Neuronal stem cell (in vitro differentiated cells): ENCODE measurements at regions not wholly inside any gene's neighbourhood (a gene's known extent, or its start where the extent isn't known, plus 50 kb on each side); places are given as distances from the start of the nearest gene placed in this dataset.

Experiments used
- DNase-seq: peaks from one replicate; pipeline ENCODE4 v3.0.0-alpha.2; 2013; ENCODE audit warnings: low spot score
- H2AFZ ChIP-seq: one replicate; pipeline ENCODE4 v1.6.1; 2013; ENCODE audit warnings: mild to moderate bottlenecking, low read length, inconsistent platforms
- H2AK5ac ChIP-seq: 2 replicates; pipeline ENCODE4 v1.6.1; 2013; ENCODE audit warnings: low read depth, mild to moderate bottlenecking, inconsistent platforms, low read length, moderate library complexity, mixed read lengths
- H2BK120ac ChIP-seq: 2 replicates; pipeline ENCODE4 v1.6.1; 2013; ENCODE audit warnings: low read depth, mild to moderate bottlenecking, inconsistent platforms, low read length, moderate library complexity, mixed read lengths
- H2BK12ac ChIP-seq: one replicate; pipeline ENCODE4 v1.6.1; 2013; ENCODE audit warnings: low read length, inconsistent platforms
- H2BK15ac ChIP-seq: 2 replicates; pipeline ENCODE4 v1.6.1; 2013; ENCODE audit warnings: mild to moderate bottlenecking, low read length, inconsistent platforms, mixed read lengths
- H2BK5ac ChIP-seq: one replicate; pipeline ENCODE4 v1.6.1; 2013; ENCODE audit warnings: inconsistent platforms, mild to moderate bottlenecking, low read length, moderate library complexity
- H3K14ac ChIP-seq: one replicate; pipeline ENCODE4 v1.6.1; 2013; ENCODE audit warnings: low read length, inconsistent platforms
- H3K18ac ChIP-seq: 2 replicates; pipeline ENCODE4 v1.6.1; 2013; ENCODE audit warnings: low read length, inconsistent platforms
- H3K23ac ChIP-seq: 2 replicates; pipeline ENCODE4 v1.6.1; 2013; ENCODE audit warnings: low read depth, mild to moderate bottlenecking, mixed read lengths, low read length, inconsistent platforms; ENCODE audit not compliant: poor library complexity
- H3K27ac ChIP-seq: replicated peaks from 3 replicates; pipeline ENCODE4 v1.5.1; 2013; ENCODE audit warnings: low read length, inconsistent platforms
- H3K27me3 ChIP-seq, 3 experiments: 2 replicates each; pipeline ENCODE4 v1.6.1; 2013; ENCODE audit warnings: low read length in 3 of 3, mild to moderate bottlenecking in 2 of 3, inconsistent platforms in 1 of 3, low read depth in 1 of 3, mixed read lengths in 1 of 3, moderate library complexity in 1 of 3; ENCODE audit not compliant: control insufficient read depth in 3 of 3, insufficient read depth in 3 of 3
- H3K36me3 ChIP-seq, 2 donors: replicated peaks in 1 of 2; 2 replicates each; pipeline ENCODE4 v1.6.1; 2013; ENCODE audit warnings: low read length in 2 of 2; ENCODE audit not compliant: control insufficient read depth in 2 of 2, insufficient read depth in 2 of 2
- H3K4ac ChIP-seq: 2 replicates; pipeline ENCODE4 v1.6.1; 2013; ENCODE audit warnings: inconsistent platforms, mild to moderate bottlenecking, low read length, moderate library complexity
- H3K4me1 ChIP-seq, 2 donors: 1 replicate in 1 of 2; 2 replicates in 1 of 2; pipeline ENCODE4 v1.6.1; 2013; ENCODE audit warnings: low read length in 2 of 2, low read depth in 1 of 2; ENCODE audit not compliant: control insufficient read depth in 2 of 2, insufficient read depth in 1 of 2
- H3K4me2 ChIP-seq: one replicate; pipeline ENCODE4 v1.6.1; 2013; ENCODE audit warnings: mild to moderate bottlenecking, low read length, inconsistent platforms; ENCODE audit not compliant: insufficient read depth, poor library complexity, severe bottlenecking
- H3K4me3 ChIP-seq, 2 donors: 2 replicates each; pipeline ENCODE4 v1.5.1; 2013; ENCODE audit warnings: low read length in 2 of 2, mild to moderate bottlenecking in 2 of 2, inconsistent platforms in 1 of 2, moderate library complexity in 1 of 2
- H3K79me1 ChIP-seq: one replicate; pipeline ENCODE4 v1.6.1; 2013; ENCODE audit warnings: low read depth, mild to moderate bottlenecking, inconsistent platforms, low read length, moderate library complexity
- H3K9ac ChIP-seq: one replicate; pipeline ENCODE4 v1.6.1; 2013; ENCODE audit warnings: mild to moderate bottlenecking, low read depth, low read length, inconsistent platforms; ENCODE audit not compliant: poor library complexity
- H3K9me3 ChIP-seq, 2 donors: replicated peaks in 1 of 2; 2 replicates each; pipeline versions ENCODE3 to v1.6.1; 2013; ENCODE audit warnings: low read length in 2 of 2, mild to moderate bottlenecking in 2 of 2, inconsistent platforms in 1 of 2, low read depth in 1 of 2, mixed read lengths in 1 of 2, moderate library complexity in 1 of 2; ENCODE audit not compliant: control insufficient read depth in 2 of 2, insufficient read depth in 1 of 2
- H4K8ac ChIP-seq: one replicate; pipeline ENCODE4 v1.6.1; 2013; ENCODE audit warnings: low read depth, mild to moderate bottlenecking, inconsistent platforms, low read length, moderate library complexity
- H4K91ac ChIP-seq: one replicate; pipeline ENCODE4 v1.6.1; 2013; ENCODE audit warnings: low read length, low read depth, mild to moderate bottlenecking, inconsistent platforms; ENCODE audit not compliant: poor library complexity
- WGBS, 2 donors: extraction: QIAGEN DNeasy Blood & Tissue Kit; methylation state at CpG; one replicate each; pipeline ENCODE4 v1.1.7; 2013; ENCODE audit warnings: missing lambda C conversion rate in 2 of 2, mixed read lengths in 1 of 2; ENCODE audit not compliant: insufficient read length in 2 of 2, insufficient replicate concordance in 1 of 2; ENCODE audit errors: extremely low coverage in 2 of 2; 5-methylcytosine and 5-hydroxymethylcytosine counted together

DNA sequence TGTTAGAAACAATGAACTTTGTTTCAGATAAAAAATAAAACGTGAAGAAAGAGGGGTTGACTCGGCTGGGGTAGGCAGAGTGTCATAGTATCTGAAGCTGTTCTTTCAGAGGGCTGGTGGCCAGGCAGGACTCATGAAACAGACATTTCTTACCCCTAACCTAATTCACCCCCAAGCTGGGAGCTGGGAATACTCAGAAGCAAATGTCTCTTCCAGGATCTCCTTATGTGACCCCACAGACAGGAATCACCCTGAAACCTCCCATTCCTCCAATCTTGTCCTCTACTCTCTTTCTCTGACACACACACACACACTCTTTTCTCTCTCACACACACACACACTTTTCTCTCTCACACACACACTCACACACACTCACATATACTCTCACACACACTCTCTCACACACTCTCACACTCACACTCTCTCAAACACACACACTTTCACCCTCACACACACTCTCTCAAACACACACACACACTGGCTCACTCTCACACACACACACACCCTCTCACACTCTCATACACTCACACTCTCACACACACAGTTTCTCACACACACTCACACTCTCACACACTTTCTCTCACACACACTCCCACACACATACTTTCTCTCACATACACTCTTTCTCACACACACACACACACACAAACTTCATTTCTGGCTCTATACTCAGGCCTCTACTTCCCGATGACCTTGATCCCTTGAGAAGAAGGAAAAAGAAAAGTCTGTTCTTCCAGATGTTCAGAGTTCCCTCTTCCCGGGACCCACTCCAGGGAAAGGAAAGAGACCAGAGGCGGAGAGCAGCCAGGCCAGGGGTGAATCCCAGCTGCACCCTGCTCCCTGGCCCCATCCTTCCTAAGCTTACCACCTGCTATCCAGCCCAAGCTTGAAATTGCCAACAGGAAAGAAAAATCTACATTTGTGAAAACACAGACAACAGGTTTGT, 167.7 kb downstream of the TXNL1 start:
- Histone ChIP-seq H3K9ac (no peak overlapping the region), H4K91ac (no peak overlapping the region), H3K27me3 (no peaks in the 10 kb centered on the region), H3K4me3 (no peak overlapping the region), H3K23ac (no peak overlapping the region), H3K9me3 (peaks cover 0 to 2% of the 10 kb centered on the region in 2 donors), H2BK15ac (no peak overlapping the region), H3K27ac (no peak overlapping the region), H3K36me3 (no peaks in the 10 kb centered on the region), H2AK5ac (no peak overlapping the region), H3K18ac (no peak overlapping the region), H3K79me1 (no peaks in the 10 kb centered on the region), H3K4me1 (no peaks in the 10 kb centered on the region), H3K14ac (no peak overlapping the region), H3K4ac (no peak overlapping the region), H4K8ac (peak overlapping the region; percentile 83), H3K4me2 (no peak overlapping the region), H2BK120ac (no peak overlapping the region), H2AFZ (no peak overlapping the region), H2BK12ac (no peak overlapping the region), H2BK5ac (no peak overlapping the region)
- no CpG with 5 or more reads among the region's 5 CpGs for WGBS, 2 donors
- no peak for DNase-seq

GRCh38 chr18:56469582-56469981, 168.8 kb downstream of the TXNL1 start:
- Histone ChIP-seq H2AK5ac (no peak overlapping the region), H3K4ac (no peak overlapping the region), H3K27ac (no peak overlapping the region), H3K4me1 (no peaks in the 10 kb centered on the region), H2BK15ac (no peak overlapping the region), H2BK12ac (no peak overlapping the region), H2BK5ac (no peak overlapping the region), H3K9me3 (peaks cover 4% of the 10 kb centered on the region in 2 donors), H3K4me2 (no peak overlapping the region), H3K14ac (no peak overlapping the region), H2AFZ (no peak overlapping the region), H3K79me1 (no peaks in the 10 kb centered on the region), H3K18ac (no peak overlapping the region), H4K8ac (no peak overlapping the region), H3K36me3 (no peaks in the 10 kb centered on the region), H3K27me3 (no peaks in the 10 kb centered on the region), H3K4me3 (no peak overlapping the region), H4K91ac (no peak overlapping the region), H3K23ac (no peak overlapping the region), H2BK120ac (no peak overlapping the region), H3K9ac (no peak overlapping the region)
- no peak for DNase-seq
- WGBS, 2 donors: no CpG with 5 or more reads among the region's 4 CpGs

DNA sequence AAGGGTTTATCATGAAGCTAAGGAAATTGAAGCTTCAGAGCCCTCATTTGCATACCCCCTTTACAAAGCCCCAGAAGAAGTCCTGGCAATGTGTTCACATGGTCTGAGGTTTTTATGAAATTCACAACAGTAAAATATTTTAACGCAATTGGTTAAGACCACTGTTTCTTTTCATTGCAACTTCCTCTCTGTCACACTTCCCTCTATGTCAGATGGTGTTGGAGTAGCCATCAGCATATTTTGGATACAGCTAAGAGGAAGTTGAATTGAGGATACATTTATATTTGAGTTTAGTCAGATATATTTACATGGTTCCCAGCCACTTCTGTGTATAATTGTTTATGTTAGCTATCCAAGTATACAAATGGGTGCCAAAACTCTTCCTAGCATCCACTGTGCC, 170.0 kb downstream of the TXNL1 start:
- Histone ChIP-seq H3K4me2 (no peak overlapping the region), H3K27me3 (no peaks in the 10 kb centered on the region), H2BK5ac (no peak overlapping the region), H3K9ac (no peak overlapping the region), H3K4me1 (no peaks in the 10 kb centered on the region), H3K14ac (no peak overlapping the region), H3K18ac (no peak overlapping the region), H2BK15ac (no peak overlapping the region), H3K23ac (no peak overlapping the region), H2BK12ac (no peak overlapping the region), H4K8ac (no peak overlapping the region), H3K4me3 (no peak overlapping the region), H2AK5ac (no peak overlapping the region), H3K36me3 (no peaks in the 10 kb centered on the region), H4K91ac (no peak overlapping the region), H3K79me1 (no peaks in the 10 kb centered on the region), H3K4ac (no peak overlapping the region), H3K9me3 (peaks cover 4 to 7% of the 10 kb centered on the region in 2 donors), H2BK120ac (no peak overlapping the region), H3K27ac (no peak overlapping the region), H2AFZ (no peak overlapping the region)
- DNase-seq: no peak
- WGBS, 2 donors: no CpG with 5 or more reads among the region's 1 CpG

GRCh38 chr18:56462276-56462675, 176.1 kb downstream of the TXNL1 start:
- H2BK5ac ChIP-seq: no peak overlapping the region
- H3K4me3 ChIP-seq: no peak overlapping the region
- no peak overlapping the region for H3K4me2 ChIP-seq
- H3K27ac ChIP-seq: no peak overlapping the region
- no peaks in the 10 kb centered on the region for H3K27me3 ChIP-seq
- H3K23ac ChIP-seq: no peak overlapping the region
- H3K36me3 ChIP-seq: no peaks in the 10 kb centered on the region
- H3K9ac ChIP-seq: no peak overlapping the region
- DNase-seq: no peak
- no peak overlapping the region for H4K8ac ChIP-seq
- WGBS, 2 donors: no CpG with 5 or more reads among the region's 1 CpG
- H3K4me1 ChIP-seq: no peaks in the 10 kb centered on the region
- no peaks in the 10 kb centered on the region for H3K79me1 ChIP-seq
- no peak overlapping the region for H2BK120ac ChIP-seq
- H3K9me3 ChIP-seq: peaks cover 4 to 7% of the 10 kb centered on the region in 2 donors
- H3K18ac ChIP-seq: no peak overlapping the region
- H2AFZ ChIP-seq: no peak overlapping the region
- H3K4ac ChIP-seq: no peak overlapping the region
- no peak overlapping the region for H4K91ac ChIP-seq
- no peak overlapping the region for H2BK12ac ChIP-seq
- H2BK15ac ChIP-seq: no peak overlapping the region
- no peak overlapping the region for H3K14ac ChIP-seq
- H2AK5ac ChIP-seq: no peak overlapping the region
